GM18951 (cell line): ENCODE measurements at regions not wholly inside any gene's neighbourhood (a gene's known extent, or its start where the extent isn't known, plus 50 kb on each side); places are given as distances from the start of the nearest gene placed in this dataset.

ENCODE experiments used
- POLR2A ChIP-seq: IDR thresholded peaks from 4 replicates; pipeline ENCODE4 v1.6.1; 2011; ENCODE audit warnings: mild to moderate bottlenecking; ENCODE audit not compliant: insufficient read length, insufficient read depth; ENCODE audit errors: extremely low read depth
- in situ Hi-C: fragments of 300-500 bp; cut with MboI; formaldehyde crosslinking; loops from one replicate; pipeline ENCODE4 v1.12.0; 2022; ENCODE audit warnings: low sequenced_read_pairs, mixed read lengths, inconsistent platforms; ENCODE audit not compliant: unreplicated experiment

DNA sequence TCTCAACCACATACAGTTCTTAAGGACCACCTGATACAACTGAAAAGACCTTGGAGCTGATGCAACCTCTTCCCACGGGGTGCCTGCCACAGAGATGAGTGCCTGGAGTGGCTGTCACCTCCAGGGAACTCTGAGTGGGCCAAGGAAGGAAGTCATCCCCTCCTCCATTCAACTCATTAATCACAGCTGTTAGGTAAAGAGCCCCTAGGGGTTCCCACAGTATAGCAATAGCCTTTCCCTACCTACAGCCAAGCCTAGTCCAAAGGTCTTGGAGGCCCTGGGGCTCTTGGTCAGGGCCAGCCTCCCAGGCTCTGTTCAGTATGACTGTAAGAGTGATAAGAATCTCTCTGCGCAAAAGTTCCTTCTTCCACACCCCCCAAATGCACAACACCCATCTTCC, 70.4 kb upstream of the NFE2L3 start:
- in situ Hi-C loops: loop anchor here (25.0 kb wide), 1 partner anchor 581 kb away; no protein-coding TSS in a partner anchor
- no peak for TF ChIP-seq POLR2A

DNA sequence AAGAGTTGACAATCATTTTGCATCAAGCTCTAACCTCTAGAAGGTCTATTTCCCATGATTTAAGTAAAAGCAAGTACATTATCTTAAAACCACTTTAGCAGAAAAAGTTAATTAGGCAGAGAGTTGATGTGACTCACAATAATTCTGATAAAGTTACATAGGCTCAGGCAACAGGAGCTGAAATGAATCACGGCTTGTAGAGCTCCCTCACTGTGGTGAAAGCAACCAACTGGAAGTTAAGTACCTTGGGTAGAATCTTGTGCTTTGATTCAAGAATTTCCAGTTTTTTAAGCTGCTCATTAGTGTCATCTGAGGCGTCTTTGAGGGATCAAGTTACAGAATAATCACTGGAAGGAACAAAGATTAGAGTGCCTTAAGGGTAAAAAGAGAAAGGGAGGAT, 68.9 kb upstream of the NFE2L3 start:
- in situ Hi-C loops: loop anchor here (25.0 kb wide), 1 partner anchor 579 kb away; no protein-coding TSS in a partner anchor
- no peak for TF ChIP-seq POLR2A

DNA sequence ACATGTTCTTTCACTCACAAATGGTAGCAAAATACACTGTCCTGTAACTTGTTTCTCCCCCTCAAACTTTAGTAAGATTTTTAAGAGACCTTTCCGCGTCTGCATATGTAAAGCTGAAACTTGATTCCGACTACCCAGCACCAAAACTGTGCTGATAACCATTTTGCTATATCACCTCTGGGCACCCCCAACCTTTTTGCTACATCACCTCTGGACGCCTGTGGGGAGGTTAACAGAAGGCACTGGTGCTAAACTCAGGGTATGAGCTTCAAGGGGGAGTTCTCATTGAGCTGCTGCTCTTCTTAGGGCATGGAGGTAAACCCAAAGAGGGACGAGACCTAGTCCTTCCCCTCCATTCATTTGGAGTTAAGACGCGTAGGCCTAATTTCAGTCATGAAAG, 67.6 kb upstream of the NFE2L3 start:
- in situ Hi-C loops: loop anchor here (25.0 kb wide), 1 partner anchor 578 kb away; no protein-coding TSS in a partner anchor
- no peak for TF ChIP-seq POLR2A

DNA sequence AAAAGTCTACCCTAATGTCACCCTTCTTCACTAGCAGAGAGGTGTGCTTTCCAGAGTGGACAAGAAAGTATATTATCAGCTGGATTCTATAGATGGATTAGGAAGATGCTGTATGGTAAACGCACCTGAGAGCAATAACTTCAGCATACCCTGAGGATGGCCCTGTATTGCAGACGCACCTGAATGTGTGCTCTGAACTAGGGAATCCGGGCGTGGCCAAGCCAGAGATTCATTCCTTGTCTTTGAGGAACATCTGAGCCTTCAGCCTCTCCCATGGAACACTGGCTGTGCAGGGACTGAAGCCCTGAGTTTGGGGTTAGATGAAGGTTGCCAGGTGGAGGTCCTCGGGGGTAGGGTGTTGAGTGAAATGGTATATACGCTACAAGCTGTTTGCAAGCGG, 66.2 kb upstream of the NFE2L3 start:
- TF ChIP-seq POLR2A: no peak
- in situ Hi-C loops: loop anchor here (25.0 kb wide), 1 partner anchor 577 kb away; no protein-coding TSS in a partner anchor

DNA sequence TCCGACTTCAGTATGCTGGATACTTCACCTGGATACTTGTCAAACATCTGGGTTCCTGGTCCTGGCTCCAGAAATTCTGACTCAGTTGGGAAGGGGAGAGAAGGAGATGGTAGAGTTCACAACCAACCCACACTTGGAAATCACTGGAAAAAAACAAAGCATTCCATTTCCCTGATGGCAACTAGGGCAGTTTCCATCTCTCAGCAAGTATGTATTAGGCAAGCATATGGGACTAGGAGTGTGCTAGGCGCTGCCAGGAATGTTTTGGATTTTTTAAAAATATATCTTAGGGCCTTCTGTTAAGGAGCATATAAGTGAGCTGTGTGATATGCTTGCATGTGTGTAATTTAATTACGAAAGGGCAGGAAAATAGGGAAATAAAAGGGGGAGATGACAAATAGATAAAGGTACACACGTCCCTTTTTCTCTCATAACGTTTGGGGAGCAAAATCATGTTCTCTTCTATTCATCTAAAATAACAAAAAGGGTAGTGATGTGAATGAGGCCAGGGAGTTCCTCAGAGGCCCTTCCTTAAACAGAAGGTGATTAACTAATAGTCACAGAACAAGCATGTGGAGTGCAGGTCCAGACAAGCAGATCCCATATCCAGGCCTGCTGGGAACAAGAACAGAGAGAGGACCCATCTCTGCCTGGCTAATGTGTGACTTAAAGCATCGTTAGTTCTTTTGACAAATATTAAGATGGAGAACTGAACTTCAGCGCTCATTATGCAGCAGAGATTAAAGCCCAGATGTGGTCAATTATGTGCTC, 64.5 kb upstream of the NFE2L3 start:
- no peak for TF ChIP-seq POLR2A
- in situ Hi-C loops: loop anchor here (25.0 kb wide), 1 partner anchor 575 kb away; no protein-coding TSS in a partner anchor

DNA sequence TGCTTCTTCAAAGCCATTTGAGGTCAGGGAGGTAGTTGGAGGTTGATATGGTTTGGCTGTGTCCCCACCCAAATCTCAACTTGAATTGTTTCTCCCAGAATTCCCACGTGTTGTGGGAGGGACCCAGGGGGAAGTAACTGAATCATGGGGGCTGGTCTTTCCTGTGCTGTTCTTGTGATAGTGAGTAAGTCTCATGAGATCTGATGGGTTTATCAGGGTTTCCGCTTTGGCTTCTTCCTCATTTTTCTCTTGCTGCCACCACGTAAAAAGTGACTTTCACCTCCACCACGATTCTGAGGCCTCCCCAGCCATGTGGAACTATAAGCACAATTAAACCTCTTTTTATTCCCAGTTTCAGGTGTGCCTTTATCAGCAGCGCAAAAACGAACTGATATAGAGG, 62.5 kb upstream of the NFE2L3 start:
- in situ Hi-C loops: loop anchor here (25.0 kb wide), 1 partner anchor 573 kb away; no protein-coding TSS in a partner anchor

DNA sequence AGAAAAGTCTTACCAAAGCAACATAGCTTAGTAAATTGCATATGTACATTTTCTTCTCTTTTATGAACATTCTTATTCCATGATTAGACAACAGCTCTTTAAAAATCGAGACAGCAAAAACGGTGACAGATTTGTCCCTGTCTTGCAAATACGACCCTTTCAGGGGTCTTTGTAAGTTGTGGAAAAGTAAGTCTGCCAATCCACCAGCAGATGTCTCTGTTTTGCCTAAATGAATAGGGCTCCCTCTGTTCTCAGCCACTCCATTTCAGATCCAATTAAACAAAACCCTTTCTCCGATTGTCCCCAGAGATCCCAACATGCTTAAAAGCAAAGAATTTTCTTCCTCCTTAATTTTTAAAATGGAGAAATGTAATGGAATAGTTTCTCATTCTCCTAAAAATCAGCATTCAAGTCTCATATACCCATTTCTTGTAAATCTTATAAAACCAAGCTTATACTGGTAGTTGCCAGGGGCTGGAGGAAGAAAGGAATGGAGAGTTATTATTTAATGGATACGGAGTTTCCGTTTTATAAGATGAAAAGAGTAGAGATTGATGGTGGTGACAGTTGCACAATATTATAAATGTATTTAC, 61.0 kb upstream of the NFE2L3 start:
- in situ Hi-C loops: loop anchor here (5.0 to 25.0 kb wide), 2 partner anchors 101 to 571 kb away; no protein-coding TSS in a partner anchor

DNA sequence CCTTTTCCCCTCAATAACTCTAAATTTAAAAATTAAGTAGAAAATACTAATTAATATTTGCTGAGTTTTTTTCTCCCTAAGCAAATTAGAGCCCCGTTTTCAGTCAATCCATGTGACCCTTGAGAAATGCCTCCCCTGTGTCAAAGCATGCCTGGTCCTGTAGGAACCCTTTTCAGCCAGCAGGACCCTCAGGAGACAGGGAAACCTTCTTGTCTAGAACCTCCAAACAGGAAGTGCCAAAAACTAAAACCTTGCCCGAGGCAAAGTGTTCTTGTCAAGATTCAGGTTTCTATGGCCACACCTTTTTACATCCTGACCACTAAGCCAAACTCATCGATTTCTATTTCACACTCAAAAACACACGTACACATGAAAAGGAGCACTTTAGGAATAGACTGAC, 60.1 kb upstream of the NFE2L3 start:
- no peak for TF ChIP-seq POLR2A
- in situ Hi-C loops: loop anchor here (5.0 to 25.0 kb wide), 2 partner anchors 100 to 570 kb away; no protein-coding TSS in a partner anchor

More for the DNA sequence above, 61.0 kb upstream of the NFE2L3 start:
- no peak for TF ChIP-seq POLR2A

DNA sequence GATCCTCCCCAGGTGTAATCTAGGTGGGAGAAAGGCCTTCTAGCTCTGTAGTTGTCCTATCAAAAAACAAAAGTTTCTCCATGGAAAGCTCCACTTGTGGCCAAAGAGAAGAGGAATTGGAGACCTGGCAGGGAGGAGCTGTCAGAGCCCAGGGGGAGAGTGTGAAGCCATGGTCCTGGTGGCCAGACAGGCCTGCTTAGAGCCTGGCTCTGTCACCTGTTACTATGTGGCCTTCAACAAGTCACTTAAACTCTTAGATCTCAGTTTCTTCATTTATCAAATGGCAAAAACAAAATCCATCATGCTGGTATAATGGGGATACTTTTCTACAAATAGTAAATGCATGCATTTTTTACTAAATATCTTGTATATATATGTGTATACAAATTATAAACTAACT, 59.0 kb upstream of the NFE2L3 start:
- no peak for TF ChIP-seq POLR2A
- in situ Hi-C loops: loop anchor here (5.0 to 25.0 kb wide), 2 partner anchors 99 to 569 kb away; no protein-coding TSS in a partner anchor

DNA sequence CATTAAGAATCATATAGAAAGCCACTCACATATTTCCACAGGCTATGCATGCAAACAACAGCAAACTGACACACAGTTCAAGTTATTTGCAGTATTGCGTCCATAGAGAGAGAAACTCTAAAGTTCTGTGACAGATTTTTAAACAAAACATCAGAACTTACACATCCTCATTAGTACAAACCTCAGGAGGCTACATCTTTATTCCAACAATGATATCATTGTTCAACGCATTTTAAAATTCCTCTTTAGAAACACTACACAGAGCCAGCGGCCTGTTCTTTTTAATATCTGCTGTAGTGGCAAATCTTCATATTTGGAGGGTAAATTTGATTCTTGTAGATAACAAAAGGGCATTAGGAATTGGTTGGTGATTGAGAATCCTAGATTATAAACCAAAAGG, 55.9 kb upstream of the NFE2L3 start:
- no peak for TF ChIP-seq POLR2A
- in situ Hi-C loops: loop anchor here (25.0 kb wide), 1 partner anchor 566 kb away; no protein-coding TSS in a partner anchor

DNA sequence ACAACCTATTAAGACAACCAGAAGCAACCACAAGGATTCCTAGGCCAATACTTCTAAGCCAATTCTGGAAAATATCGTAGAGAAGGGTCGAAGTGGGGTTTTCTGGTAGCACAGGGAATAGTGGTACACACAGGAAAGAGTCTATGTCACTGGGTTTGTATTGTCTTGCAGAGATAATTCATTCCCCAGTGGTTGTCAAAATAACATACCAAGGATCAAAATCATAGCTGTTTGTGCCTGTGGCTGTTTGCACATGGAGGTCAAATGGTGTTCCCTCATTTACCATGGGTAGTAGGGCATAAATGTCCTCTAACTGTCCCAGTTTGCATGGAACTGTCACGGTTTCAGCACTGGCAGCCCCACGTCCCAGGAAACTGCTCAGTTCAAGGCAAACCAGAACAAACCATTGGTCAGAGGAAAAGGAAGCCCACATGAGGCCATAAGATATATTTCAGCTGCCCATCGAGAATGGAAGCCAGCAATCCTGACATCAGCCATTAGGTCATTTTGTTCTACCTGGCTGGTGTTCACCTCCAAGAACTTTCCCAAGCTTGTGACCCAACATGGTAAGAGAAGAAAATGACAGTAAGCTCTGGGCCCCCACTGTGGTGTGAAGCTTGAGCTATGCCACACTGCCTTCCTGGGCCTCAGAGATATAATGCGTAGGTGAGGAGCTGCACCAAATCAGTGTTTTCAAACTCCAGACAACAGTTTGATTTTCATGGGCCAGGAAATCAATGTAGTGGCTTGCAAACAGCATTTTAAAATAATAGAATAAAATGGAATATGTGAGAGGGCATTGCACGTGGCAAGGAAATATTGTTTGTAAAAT, 53.9 kb upstream of the NFE2L3 start:
- TF ChIP-seq POLR2A: no peak
- in situ Hi-C loops: loop anchor here (25.0 kb wide), 1 partner anchor 564 kb away; no protein-coding TSS in a partner anchor

DNA sequence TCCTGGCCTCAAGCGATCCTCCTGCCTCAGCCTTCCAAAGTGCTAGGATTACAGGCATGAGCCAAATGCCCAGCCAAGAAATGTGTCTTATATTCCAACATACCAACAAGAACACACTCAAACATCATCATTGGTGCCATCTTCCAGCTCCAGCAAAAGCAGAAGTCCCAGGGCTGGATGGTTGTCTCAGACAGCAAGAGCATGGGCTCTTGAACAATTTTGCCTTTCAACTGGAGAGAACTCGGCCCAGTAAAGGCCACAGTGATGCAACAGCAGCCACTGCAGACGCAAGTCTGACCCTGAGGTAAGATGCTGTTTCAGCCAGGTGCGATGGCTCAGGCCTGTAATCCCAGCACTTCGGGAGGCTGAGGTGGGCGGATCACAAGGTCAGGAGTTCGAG, 52.8 kb upstream of the NFE2L3 start:
- TF ChIP-seq POLR2A: no peak
- in situ Hi-C loops: loop anchor here (25.0 kb wide), 1 partner anchor 563 kb away; no protein-coding TSS in a partner anchor
